GM21576 (cell line): ENCODE measurements at regions not wholly inside any gene's neighbourhood (a gene's known extent, or its start where the extent isn't known, plus 50 kb on each side); places are given as distances from the start of the nearest gene placed in this dataset.
"Not testable (repeated sequence)": the region's sequence is repeated elsewhere in the genome, so short reads cannot be mapped to it uniquely, and the experiment has no call there.

Experiments used
- ATAC-seq: cut with Tn5 transposase; IDR thresholded peaks from one replicate; pipeline ENCODE4 v1.9.1; 2021; ENCODE audit warnings: mild to moderate bottlenecking, moderate library complexity; ENCODE audit not compliant: unreplicated experiment

- not testable (repeated sequence) for ATAC-seq
Observed at GRCh38 chr16:29202642-29203041, 203.9 kb downstream of the NPIPB11 start.

GRCh38 chr16:29202025-29202632 lies 204.4 kb downstream of the NPIPB11 start:
- ATAC-seq = not testable (repeated sequence)

- not testable (repeated sequence) for ATAC-seq
Observed at GRCh38 chr16:29201296-29202024, 205.1 kb downstream of the NPIPB11 start.

DNA sequence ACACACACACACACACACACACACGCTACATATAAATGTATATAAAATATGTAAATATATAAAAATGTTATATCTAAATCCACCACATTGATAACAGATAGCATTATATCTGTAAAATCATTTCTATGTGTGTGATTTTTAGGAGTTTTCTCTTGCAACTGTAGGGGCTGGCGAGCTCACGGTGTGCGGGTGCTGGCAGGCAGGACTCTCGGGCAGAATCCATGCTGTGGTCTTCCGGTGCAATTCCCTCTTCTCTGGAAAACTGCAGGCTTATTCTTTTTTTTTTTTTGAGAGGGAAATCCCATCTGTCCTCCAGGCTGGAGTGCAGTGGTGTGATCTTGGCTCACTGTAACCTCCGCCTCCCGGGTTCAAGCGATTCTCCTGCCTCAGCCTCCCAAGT lies 205.8 kb downstream of the NPIPB11 start:
- ATAC-seq = not testable (repeated sequence)

DNA sequence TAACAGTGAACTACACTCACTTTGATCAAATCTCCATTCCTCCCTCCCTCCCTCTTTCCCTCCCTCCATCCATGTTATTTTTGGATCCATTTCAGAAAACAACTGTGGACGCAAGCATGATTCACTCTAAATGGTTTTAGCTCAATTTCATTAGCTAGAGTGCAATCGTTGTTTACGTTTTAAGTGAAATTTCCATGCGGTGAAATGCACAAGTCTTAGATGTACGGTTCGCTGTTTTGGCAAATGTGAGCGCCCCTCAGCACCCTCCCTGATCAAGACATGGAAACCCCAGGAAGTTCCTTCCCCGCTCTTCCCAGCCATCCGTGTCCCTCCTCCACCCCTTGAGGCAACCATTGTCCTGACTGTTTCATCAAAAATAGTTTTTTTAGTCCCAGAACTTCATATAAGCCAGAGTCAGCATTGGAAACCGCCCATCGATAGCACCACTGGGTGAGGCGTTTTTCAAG lies 206.3 kb downstream of the NPIPB11 start:
- not testable (repeated sequence) for ATAC-seq

DNA sequence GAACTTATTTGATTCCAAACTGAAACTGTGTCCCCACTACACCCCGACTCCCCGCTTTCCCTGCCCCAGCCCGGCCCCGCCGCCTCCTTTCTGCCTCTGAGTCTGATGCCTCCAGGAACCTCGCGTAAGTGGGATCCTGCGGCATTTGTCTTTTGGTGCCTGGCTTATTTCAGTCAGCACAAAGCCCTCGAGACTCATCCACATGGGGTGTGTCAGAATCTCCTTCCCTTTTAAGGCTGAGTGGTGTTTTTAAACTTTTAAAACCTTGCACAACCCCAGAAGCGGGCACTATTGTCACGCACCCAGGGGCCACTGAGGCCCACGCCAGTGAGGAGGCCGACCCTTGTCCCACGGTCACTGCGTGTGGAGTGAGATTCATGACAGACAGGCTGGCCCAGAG lies 206.9 kb downstream of the NPIPB11 start:
- ATAC-seq = not testable (repeated sequence)

- no peak for ATAC-seq
Observed at GRCh38 chr16:29198731-29199521, 207.6 kb downstream of the NPIPB11 start.

GRCh38 chr16:29198231-29198630 lies 208.3 kb downstream of the NPIPB11 start:
- ATAC-seq = no peak

DNA sequence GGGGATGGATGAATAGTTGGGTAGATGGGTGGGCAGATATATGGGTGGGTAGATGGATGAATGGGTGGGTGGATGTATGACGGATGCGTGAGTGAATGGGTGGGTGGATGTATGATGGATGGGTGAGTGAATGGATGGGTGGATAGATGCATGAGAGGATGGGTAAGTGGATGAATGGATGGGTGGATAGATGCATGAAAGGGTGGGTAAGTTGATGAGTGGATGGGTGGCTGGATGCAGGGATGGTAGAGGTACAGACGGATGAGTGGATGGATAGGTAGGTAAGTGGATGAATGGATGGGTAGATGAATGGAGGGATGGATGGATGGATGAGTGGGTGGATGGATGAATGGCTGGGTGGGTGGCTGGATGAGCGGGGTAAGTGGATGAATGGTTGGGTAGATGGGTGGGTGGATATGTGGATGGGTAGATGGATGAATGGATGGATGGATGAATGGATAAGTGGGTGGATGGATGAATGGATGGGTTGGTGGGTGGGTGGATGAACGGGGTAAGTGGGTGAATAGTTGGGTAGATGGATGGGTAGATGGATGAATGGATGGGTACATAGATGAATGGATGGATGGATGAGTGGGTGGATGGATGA lies 208.9 kb downstream of the NPIPB11 start:
- ATAC-seq = not testable (repeated sequence)

DNA sequence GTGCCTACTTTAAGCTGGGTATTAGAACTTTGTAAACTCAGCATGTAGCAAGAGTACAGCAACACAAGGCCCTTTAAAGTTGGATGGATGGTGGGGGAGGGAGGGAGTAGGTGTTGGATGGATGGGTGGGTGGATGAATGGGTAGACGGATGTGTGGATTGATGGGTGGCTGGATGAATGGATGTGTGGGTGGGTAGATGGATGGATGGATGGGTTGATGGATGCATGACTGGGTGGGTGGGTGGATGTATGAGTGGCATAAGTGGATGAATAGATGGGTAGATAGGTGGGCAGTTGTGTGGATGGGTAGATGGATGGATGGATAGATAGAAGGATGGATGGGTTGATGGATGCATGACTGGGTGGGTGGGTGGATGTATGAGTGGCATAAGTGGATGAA lies 209.8 kb downstream of the NPIPB11 start:
- ATAC-seq = not testable (repeated sequence)

DNA sequence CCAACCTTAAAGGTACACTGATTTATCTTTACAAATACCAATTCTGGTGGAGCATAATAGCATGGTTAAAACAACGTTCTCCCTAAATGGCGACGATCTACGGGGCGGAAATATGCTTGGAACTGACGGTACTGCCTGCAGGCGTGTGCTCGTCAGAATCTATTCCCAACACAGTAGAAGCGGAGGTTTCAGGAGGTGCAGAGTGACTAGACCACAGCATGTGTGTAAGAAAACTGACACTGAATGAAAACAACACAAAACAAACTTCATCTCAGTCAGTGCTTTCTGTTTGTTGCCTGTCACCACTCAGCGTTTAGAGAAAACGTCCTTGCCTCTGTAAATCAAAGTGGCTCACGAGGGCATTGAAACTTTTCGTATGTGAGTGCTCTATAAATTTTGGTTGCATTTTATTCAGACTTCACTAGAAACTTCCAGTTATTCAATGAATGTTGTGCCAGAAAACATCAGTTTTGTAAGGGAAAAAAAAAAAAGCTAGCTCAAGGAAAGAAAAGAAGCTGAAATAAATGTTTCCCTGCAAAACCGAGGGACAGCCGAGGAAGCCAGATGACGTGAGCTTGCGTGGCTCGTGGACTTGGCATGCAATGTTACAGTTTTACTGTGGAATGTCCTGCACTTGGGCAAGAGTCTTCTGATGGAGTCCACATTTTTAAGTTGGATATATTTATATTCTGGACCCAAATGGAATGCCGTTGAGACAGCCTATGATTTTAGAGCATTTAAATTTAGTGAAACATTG lies 210.4 kb downstream of the LAT start:
- ATAC-seq = not testable (repeated sequence)

DNA sequence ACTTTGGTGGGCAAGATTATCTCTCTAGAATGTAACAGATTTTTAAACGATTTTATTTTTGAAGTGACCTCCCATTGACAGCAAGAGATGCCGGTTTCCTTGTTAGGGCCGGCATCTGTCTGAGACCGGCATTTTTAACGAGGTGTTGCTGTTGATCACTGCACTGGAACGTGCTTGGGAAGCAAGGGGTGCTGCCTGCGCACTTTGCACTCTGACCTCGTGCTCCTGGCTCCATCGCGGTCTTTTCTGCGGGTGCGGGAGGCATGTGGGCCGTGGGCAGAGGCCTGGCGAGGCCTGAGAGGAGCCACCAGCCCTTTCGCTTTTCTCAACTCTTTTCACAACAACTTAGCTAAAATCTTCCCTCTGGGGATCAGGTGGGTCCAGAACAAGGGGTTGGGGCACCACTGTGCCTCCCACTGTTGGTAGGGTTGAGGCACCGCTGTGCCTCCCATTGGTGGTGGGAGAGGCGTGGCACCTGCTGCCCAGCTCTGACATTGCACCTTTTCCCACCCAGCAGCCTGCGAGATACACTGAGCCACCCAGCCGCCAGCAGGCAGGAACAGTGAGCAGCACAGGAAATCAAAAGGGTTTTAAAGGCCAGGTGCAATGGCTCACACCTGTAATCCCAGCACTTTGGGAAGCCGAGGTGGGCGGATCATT lies 209.5 kb downstream of the LAT start:
- not testable (repeated sequence) for ATAC-seq

GRCh38 chr16:29193634-29194033 lies 208.8 kb downstream of the LAT start:
- not testable (repeated sequence) for ATAC-seq

DNA sequence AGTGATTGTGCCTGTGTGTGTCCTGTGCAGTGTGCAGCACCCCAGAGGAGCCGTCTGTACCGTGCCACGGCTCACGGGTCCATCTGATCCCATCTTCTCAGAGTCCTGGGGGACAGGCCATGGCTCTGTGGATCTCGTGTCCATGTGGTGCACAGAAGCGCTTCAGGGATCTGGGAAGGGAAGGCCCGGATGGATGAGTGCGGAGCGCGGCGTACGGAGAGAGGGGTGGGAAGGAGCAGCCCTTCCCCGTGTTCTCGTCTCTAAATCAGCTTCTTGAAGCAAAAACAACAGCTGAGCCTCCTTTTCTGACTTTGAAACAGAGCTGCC lies 208.4 kb downstream of the LAT start:
- not testable (repeated sequence) for ATAC-seq

DNA sequence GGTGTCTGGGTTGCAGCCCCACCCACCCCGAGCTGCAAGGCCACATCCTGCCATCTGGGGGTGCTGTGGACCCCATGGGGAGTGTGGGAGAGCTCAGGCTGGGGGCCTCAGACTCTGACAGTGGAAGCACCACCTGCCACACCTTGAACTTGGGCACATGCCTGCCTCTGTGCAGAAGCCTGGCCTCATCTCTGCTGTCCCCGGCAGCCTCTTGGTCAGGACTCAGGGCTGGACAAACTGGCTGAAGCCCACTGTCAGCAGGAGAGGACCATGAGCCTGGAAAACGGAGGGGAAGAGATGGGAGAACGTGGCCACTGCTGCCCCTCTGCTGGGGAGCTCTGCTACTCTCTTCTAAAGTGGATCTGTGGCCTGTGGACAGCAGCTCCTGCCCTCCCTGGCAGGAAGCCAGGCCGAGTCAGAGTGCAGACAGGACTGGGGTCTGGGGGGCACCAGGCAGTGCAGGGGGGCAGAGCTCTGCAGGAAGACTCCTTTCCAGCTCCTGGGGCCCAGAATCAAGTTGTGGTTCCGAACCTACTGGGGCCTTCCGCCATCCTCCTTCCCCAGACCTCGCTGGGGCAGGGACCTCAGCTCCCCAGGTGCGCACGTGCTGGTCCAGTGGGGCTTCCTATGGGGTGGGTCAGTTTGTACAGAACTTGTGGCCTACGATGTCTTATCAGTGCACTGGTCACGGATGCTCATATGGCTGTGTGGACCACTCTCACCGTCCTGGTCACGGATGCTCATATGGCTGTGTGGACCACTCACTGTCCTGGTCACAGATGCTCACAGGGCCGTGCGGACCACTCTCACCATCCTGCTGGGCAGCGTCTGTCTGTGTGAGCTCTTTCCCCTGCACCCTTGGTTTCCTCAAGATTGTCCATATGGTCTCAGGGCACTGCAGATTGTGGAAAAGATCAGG lies 207.7 kb downstream of the LAT start:
- no peak for ATAC-seq

- not testable (repeated sequence) for ATAC-seq
Observed at GRCh38 chr16:29191636-29192180, 206.9 kb downstream of the LAT start.

- not testable (repeated sequence) for ATAC-seq
Observed at GRCh38 chr16:29190553-29191431, 205.9 kb downstream of the LAT start.

GRCh38 chr16:29188806-29189205 lies 204.0 kb downstream of the LAT start:
- not testable (repeated sequence) for ATAC-seq
